Osteoblast (primary cell): ENCODE measurements at regions not wholly inside any gene's neighbourhood (a gene's known extent, or its start where the extent isn't known, plus 50 kb on each side); places are given as distances from the start of the nearest gene placed in this dataset.

Experiments used
- DNase-seq: peaks from one replicate; pipeline ENCODE4 v3.0.0; 2011; ENCODE audit warnings: low spot score, mixed read lengths; ENCODE audit not compliant: insufficient read length; ENCODE audit errors: missing footprints
- H2AFZ ChIP-seq: 2 replicates; pipeline ENCODE4 v1.6.0; 2011; ENCODE audit warnings: mild to moderate bottlenecking, low read length
- H3K27ac ChIP-seq: 2 replicates; pipeline ENCODE4 v1.5.1; 2011; ENCODE audit warnings: mild to moderate bottlenecking, low read depth, low read length, moderate library complexity
- H3K27me3 ChIP-seq: 2 replicates; pipeline ENCODE4 v1.6.0; 2012; ENCODE audit warnings: mild to moderate bottlenecking, control low read depth, inconsistent platforms, low read length, moderate library complexity; ENCODE audit not compliant: insufficient read depth
- H3K36me3 ChIP-seq: 2 replicates; pipeline ENCODE4 v1.5.1; 2011; ENCODE audit warnings: mild to moderate bottlenecking, low read length, control low read depth, moderate library complexity; ENCODE audit not compliant: insufficient read depth
- H3K4me1 ChIP-seq: 2 replicates; pipeline ENCODE4 v1.5.1; 2011; ENCODE audit warnings: mild to moderate bottlenecking, low read length, control low read depth, moderate library complexity; ENCODE audit not compliant: insufficient read depth
- H3K4me2 ChIP-seq: 2 replicates; pipeline ENCODE4 v1.6.0; 2011; ENCODE audit warnings: mild to moderate bottlenecking, low read length; ENCODE audit not compliant: insufficient read depth
- H3K4me3 ChIP-seq: fragments of 200-600 bp; sonication (generic); 3 replicates; pipeline ENCODE4 v1.5.1; 2012; ENCODE audit warnings: mild to moderate bottlenecking, low read length, inconsistent platforms; ENCODE audit not compliant: insufficient read depth
- H3K79me2 ChIP-seq: 2 replicates; pipeline ENCODE4 v1.6.0; 2012; ENCODE audit warnings: mild to moderate bottlenecking, low read length, control low read depth, inconsistent platforms; ENCODE audit not compliant: insufficient read depth
- H3K9me3 ChIP-seq: 2 replicates; pipeline ENCODE4 v1.5.1; 2011; ENCODE audit warnings: low read depth, low read length, control low read depth
- H4K20me1 ChIP-seq: 2 replicates; pipeline ENCODE4 v1.6.0; 2012; ENCODE audit warnings: mild to moderate bottlenecking, low read length, control low read depth; ENCODE audit not compliant: insufficient read depth
- TF ChIP-seq, protein P1 (sequence below): IDR thresholded peaks from 2 replicates; pipeline ENCODE4 v1.5.1; 2011; ENCODE audit warnings: mild to moderate bottlenecking, low read depth, low read length, moderate library complexity; ENCODE audit errors: extremely low read depth

DNA sequence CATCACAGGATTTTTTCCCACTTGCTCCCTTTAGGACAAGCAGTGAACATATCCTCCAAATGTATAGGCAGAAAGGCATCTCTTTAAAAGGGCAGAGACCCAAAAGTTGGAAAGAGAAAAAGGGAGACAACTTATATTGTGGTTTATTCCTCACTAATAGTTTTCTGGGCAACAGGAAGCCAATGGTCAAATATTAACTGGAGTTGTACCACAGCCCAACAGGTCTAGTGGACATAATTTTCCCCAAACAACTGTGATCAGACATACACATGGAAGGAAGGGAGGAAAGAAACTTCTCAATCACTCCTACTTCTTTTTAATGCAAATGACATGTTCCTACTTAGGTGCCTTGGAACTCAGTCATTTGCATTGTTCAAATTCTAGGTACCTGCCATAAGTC lies 78.4 kb downstream of the SOX9 start:
- no peak overlapping the region for H3K27ac ChIP-seq
- H3K36me3 ChIP-seq = no peaks in the 10 kb centered on the region
- no peak overlapping the region for H3K4me2 ChIP-seq
- TF ChIP-seq, protein P1, sequence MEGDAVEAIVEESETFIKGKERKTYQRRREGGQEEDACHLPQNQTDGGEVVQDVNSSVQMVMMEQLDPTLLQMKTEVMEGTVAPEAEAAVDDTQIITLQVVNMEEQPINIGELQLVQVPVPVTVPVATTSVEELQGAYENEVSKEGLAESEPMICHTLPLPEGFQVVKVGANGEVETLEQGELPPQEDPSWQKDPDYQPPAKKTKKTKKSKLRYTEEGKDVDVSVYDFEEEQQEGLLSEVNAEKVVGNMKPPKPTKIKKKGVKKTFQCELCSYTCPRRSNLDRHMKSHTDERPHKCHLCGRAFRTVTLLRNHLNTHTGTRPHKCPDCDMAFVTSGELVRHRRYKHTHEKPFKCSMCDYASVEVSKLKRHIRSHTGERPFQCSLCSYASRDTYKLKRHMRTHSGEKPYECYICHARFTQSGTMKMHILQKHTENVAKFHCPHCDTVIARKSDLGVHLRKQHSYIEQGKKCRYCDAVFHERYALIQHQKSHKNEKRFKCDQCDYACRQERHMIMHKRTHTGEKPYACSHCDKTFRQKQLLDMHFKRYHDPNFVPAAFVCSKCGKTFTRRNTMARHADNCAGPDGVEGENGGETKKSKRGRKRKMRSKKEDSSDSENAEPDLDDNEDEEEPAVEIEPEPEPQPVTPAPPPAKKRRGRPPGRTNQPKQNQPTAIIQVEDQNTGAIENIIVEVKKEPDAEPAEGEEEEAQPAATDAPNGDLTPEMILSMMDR = no peak
- H3K79me2 ChIP-seq = no peaks in the 10 kb centered on the region
- peaks cover 2% of the 10 kb centered on the region for H3K4me1 ChIP-seq
- H3K27me3 ChIP-seq = peaks cover 7% of the 10 kb centered on the region
- no peaks in the 10 kb centered on the region for H3K9me3 ChIP-seq
- H2AFZ ChIP-seq = no peak overlapping the region
- DNase-seq = no peak
- H3K4me3 ChIP-seq = no peak overlapping the region
- H4K20me1 ChIP-seq = no peaks in the 10 kb centered on the region

DNA sequence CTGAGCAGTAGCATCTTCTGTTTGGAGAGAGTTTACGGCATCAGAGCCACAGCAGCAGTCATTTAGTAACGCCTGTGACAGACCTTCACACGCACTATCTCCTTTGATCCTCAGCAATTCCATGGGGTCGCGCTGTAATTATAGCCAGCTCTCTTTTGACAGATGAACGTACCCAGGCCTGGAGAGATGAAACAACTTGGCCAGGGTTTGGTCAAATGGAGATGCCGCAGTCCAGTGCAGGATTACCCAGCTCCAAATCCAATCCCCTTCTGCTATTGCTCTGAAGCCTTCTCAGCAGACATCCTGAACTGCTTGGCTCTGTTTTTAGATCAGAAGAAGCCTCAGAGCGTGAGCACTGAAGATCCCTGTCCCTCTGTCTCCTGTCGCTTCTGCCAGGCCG lies 83.9 kb downstream of the SOX9 start:
- H3K36me3 ChIP-seq = no peaks in the 10 kb centered on the region
- no peak for DNase-seq
- H3K27ac ChIP-seq = no peak overlapping the region
- no peaks in the 10 kb centered on the region for H3K79me2 ChIP-seq
- H3K9me3 ChIP-seq = no peaks in the 10 kb centered on the region
- no peaks in the 10 kb centered on the region for H3K4me1 ChIP-seq
- H4K20me1 ChIP-seq = no peaks in the 10 kb centered on the region
- no peak overlapping the region for H3K4me3 ChIP-seq
- H3K4me2 ChIP-seq = no peak overlapping the region
- peaks cover 35% of the 10 kb centered on the region for H3K27me3 ChIP-seq
- no peak overlapping the region for H2AFZ ChIP-seq
- TF ChIP-seq, protein P1 = no peak

DNA sequence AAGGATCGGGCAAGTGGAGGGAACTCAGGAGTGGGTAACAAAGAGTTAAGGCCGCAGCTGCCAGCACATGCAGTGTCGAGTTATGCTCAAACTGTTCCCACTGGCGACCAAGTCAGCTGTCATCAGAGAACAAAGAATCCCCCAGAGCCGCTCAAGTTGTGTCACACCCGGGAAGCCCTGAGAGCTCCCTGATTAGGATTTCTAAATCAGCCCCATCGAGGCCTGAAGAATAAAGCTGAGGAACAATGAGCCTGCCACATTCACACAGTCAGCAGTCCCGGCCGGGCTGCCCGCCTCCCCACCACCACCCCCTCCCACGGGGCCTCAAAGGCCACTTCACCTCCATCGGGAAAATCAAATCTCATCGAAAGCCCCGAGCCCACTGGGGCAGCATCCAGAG lies 84.5 kb downstream of the SOX9 start:
- H3K4me1 ChIP-seq = no peaks in the 10 kb centered on the region
- TF ChIP-seq, protein P1 = no peak
- H3K27me3 ChIP-seq = peaks cover 35% of the 10 kb centered on the region
- H2AFZ ChIP-seq = no peak overlapping the region
- no peaks in the 10 kb centered on the region for H3K79me2 ChIP-seq
- H3K4me3 ChIP-seq = no peak overlapping the region
- H4K20me1 ChIP-seq = no peaks in the 10 kb centered on the region
- no peak overlapping the region for H3K27ac ChIP-seq
- no peaks in the 10 kb centered on the region for H3K9me3 ChIP-seq
- H3K36me3 ChIP-seq = no peaks in the 10 kb centered on the region
- H3K4me2 ChIP-seq = no peak overlapping the region
- DNase-seq = no peak

DNA sequence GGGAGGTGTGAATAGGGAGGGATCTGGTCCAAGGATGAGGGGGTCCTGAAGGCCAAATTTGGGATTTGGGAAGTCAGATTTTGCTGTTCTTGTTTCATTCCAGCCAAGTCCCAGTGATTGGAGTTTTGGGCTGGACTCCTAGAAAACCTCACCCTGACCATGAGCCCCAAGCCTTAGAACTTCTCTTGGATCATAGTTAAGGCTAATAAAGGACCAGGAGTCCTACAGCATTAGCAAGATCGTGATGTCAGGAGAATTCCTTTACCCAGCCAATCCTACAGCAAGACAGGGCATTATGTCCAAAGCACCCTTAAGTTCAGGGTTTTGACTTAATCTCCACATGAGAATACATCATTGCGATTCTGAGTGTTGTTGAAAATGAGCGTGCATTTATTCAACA lies 85.0 kb downstream of the SOX9 start:
- H3K36me3 ChIP-seq = no peaks in the 10 kb centered on the region
- H3K4me1 ChIP-seq = no peaks in the 10 kb centered on the region
- H3K4me3 ChIP-seq = no peak overlapping the region
- H3K9me3 ChIP-seq = no peaks in the 10 kb centered on the region
- H3K79me2 ChIP-seq = no peaks in the 10 kb centered on the region
- TF ChIP-seq, protein P1 = no peak
- H2AFZ ChIP-seq = no peak overlapping the region
- no peak overlapping the region for H3K27ac ChIP-seq
- H3K4me2 ChIP-seq = no peak overlapping the region
- DNase-seq = no peak
- no peaks in the 10 kb centered on the region for H4K20me1 ChIP-seq
- peaks cover 35% of the 10 kb centered on the region for H3K27me3 ChIP-seq
